Panc1 (cell line): ENCODE measurements at regions not wholly inside any gene's neighbourhood (a gene's known extent, or its start where the extent isn't known, plus 50 kb on each side); places are given as distances from the start of the nearest gene placed in this dataset.

Experiments used
- ATAC-seq: fragments of 200-7000 bp; cut with Tn5 transposase; 2 replicates; pipeline ENCODE4 v1.9.1; 2020; ENCODE audit warnings: mild to moderate bottlenecking, moderate library complexity
- BruUV-seq: library from RNA; stranded (reverse); fragments of 400-500 nt; replicated peaks from 2 replicates; lab custom pipeline; 2021; lab: Mats Ljungman, UMichigan
- CTCF ChIA-PET: fragments of 300-600 bp; sonication (Branson Sonifier 250); formaldehyde crosslinking; loops from one replicate; lab custom pipeline; 2022; ENCODE audit warnings: antibody characterized with exemption; lab: Charles Lee
- POLR2A ChIA-PET: fragments of 300-600 bp; sonication (Branson Sonifier 250); formaldehyde crosslinking; loops from one replicate; lab custom pipeline; 2022; ENCODE audit warnings: antibody characterized with exemption; lab: Charles Lee
- DNase-seq: peaks from one replicate; pipeline ENCODE4 v3.0.0-alpha.2; 2010; ENCODE audit warnings: low read depth, low spot score
- H3K27ac ChIP-seq: 2 replicates; pipeline ENCODE4 v1.5.1; 2011; ENCODE audit warnings: mild to moderate bottlenecking, low read length, inconsistent platforms
- H3K27me3 ChIP-seq: fragments of 200-500 bp; sonication (Bioruptor generic); 2 replicates; pipeline ENCODE4 v1.6.0; 2014; ENCODE audit warnings: low read length, inconsistent platforms; ENCODE audit not compliant: control insufficient read depth, insufficient read depth
- H3K36me3 ChIP-seq: fragments of 200-500 bp; sonication (Bioruptor generic); 2 replicates; pipeline ENCODE4 v1.5.1; 2014; ENCODE audit warnings: inconsistent platforms, mild to moderate bottlenecking, low read length, moderate library complexity; ENCODE audit not compliant: control insufficient read depth, insufficient read depth
- H3K4me1 ChIP-seq: 2 replicates; pipeline ENCODE4 v1.5.1; 2011; ENCODE audit warnings: inconsistent platforms, mild to moderate bottlenecking, low read length, moderate library complexity; ENCODE audit not compliant: control insufficient read depth, insufficient read depth
- H3K4me3 ChIP-seq, 2 experiments: 2 replicates each; pipeline ENCODE4 v1.5.1; 2011 to 2012; ENCODE audit warnings: low read depth in 2 of 2, low read length in 2 of 2, mild to moderate bottlenecking in 2 of 2, inconsistent platforms in 1 of 2, moderate library complexity in 1 of 2
- H3K9me3 ChIP-seq: fragments of 200-500 bp; sonication (Bioruptor generic); 2 replicates; pipeline ENCODE4 v1.5.1; 2014; ENCODE audit warnings: low read depth, mild to moderate bottlenecking, inconsistent platforms, low read length, moderate library complexity; ENCODE audit not compliant: control insufficient read depth, insufficient read depth
- POLR2AphosphoS5 ChIP-seq: IDR thresholded peaks from 2 replicates; pipeline ENCODE4 v1.6.1; 2012; ENCODE audit warnings: mild to moderate bottlenecking, low read depth, low read length, moderate library complexity
- SIN3A ChIP-seq: IDR thresholded peaks from 2 replicates; pipeline ENCODE4 v1.6.1; 2012; ENCODE audit warnings: low read depth, mild to moderate bottlenecking, low read length, moderate library complexity, borderline replicate concordance; ENCODE audit not compliant: insufficient read depth
- TCF7L2 ChIP-seq: IDR thresholded peaks from 2 replicates; pipeline ENCODE4 v1.6.1; 2011; ENCODE audit warnings: mild to moderate bottlenecking, low read depth, low read length, inconsistent platforms
- in situ Hi-C: cut with HindIII; loops from 2 replicates; pipeline ENCODE4 v1.10.0; 2016; ENCODE audit warnings: low sequenced_read_pairs, low pct_unique_long_range_greater_than_20kb
- intact Hi-C: fragments of 100-400 bp; cut with micrococcal nuclease; formaldehyde crosslinking; loops from one replicate; pipeline ENCODE4 v1.10.0; 2022; ENCODE audit not compliant: unreplicated experiment
- TF ChIP-seq, protein P1 (sequence below), 2 experiments: IDR thresholded peaks; 2 replicates each; pipeline ENCODE4 v1.6.1; 2011 to 2012; ENCODE audit warnings: low read depth in 2 of 2, control low read depth in 1 of 2, low read length in 1 of 2, mild to moderate bottlenecking in 1 of 2, moderate library complexity in 1 of 2; ENCODE audit not compliant: insufficient read depth in 1 of 2
- TF ChIP-seq, protein P2 (sequence below): fragments of 450-650 bp; IDR thresholded peaks from 2 replicates; pipeline ENCODE4 v1.5.1; 2017; ENCODE audit warnings: mild to moderate bottlenecking

DNA sequence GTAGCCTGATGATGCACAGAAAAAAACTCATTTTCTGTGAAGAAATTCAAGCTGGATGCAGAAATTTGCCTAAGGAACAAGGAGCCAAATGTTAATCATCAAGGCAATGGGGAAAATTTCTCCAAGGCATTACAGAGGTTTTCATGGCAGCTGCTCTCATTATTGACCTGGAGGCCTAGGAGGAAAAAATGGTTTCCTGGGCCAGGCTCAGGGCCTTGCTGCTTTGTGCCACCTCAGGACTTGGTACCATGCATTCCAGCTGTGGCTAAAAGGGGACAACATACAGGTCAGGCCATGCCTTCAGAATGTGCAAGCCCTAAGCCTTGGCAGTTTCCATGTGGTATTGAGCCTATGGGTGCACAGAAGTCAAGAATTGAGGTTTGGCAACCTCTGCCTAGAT, 1320.1 kb upstream of the MIR17HG start:
- no peak for ATAC-seq
- Histone ChIP-seq H3K27ac (no peak overlapping the region), H3K4me1 (no peaks in the 10 kb centered on the region), H3K4me3 (no peak overlapping the region), H3K9me3 (no peaks in the 10 kb centered on the region), H3K27me3 (no peaks in the 10 kb centered on the region), H3K36me3 (no peaks in the 10 kb centered on the region)
- ChIA-PET POLR2A (no interaction called here), CTCF (no interaction called here)
- in situ Hi-C loops, result no loop called here
- DNase-seq, result no peak
- BruUV-seq, result no TSS peak
- intact Hi-C loops, result no loop called here
- TF ChIP-seq, protein P1, sequence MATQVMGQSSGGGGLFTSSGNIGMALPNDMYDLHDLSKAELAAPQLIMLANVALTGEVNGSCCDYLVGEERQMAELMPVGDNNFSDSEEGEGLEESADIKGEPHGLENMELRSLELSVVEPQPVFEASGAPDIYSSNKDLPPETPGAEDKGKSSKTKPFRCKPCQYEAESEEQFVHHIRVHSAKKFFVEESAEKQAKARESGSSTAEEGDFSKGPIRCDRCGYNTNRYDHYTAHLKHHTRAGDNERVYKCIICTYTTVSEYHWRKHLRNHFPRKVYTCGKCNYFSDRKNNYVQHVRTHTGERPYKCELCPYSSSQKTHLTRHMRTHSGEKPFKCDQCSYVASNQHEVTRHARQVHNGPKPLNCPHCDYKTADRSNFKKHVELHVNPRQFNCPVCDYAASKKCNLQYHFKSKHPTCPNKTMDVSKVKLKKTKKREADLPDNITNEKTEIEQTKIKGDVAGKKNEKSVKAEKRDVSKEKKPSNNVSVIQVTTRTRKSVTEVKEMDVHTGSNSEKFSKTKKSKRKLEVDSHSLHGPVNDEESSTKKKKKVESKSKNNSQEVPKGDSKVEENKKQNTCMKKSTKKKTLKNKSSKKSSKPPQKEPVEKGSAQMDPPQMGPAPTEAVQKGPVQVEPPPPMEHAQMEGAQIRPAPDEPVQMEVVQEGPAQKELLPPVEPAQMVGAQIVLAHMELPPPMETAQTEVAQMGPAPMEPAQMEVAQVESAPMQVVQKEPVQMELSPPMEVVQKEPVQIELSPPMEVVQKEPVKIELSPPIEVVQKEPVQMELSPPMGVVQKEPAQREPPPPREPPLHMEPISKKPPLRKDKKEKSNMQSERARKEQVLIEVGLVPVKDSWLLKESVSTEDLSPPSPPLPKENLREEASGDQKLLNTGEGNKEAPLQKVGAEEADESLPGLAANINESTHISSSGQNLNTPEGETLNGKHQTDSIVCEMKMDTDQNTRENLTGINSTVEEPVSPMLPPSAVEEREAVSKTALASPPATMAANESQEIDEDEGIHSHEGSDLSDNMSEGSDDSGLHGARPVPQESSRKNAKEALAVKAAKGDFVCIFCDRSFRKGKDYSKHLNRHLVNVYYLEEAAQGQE (IDR thresholded peaks at IDR 0.05; ENCODE audit: insufficient read depth in 1 of 2, low read depth in 2 of 2, low read length in 1 of 2), result no peak
- TF ChIP-seq, protein P2, sequence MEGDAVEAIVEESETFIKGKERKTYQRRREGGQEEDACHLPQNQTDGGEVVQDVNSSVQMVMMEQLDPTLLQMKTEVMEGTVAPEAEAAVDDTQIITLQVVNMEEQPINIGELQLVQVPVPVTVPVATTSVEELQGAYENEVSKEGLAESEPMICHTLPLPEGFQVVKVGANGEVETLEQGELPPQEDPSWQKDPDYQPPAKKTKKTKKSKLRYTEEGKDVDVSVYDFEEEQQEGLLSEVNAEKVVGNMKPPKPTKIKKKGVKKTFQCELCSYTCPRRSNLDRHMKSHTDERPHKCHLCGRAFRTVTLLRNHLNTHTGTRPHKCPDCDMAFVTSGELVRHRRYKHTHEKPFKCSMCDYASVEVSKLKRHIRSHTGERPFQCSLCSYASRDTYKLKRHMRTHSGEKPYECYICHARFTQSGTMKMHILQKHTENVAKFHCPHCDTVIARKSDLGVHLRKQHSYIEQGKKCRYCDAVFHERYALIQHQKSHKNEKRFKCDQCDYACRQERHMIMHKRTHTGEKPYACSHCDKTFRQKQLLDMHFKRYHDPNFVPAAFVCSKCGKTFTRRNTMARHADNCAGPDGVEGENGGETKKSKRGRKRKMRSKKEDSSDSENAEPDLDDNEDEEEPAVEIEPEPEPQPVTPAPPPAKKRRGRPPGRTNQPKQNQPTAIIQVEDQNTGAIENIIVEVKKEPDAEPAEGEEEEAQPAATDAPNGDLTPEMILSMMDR, result no peak
- TF ChIP-seq SIN3A, result no peak

DNA sequence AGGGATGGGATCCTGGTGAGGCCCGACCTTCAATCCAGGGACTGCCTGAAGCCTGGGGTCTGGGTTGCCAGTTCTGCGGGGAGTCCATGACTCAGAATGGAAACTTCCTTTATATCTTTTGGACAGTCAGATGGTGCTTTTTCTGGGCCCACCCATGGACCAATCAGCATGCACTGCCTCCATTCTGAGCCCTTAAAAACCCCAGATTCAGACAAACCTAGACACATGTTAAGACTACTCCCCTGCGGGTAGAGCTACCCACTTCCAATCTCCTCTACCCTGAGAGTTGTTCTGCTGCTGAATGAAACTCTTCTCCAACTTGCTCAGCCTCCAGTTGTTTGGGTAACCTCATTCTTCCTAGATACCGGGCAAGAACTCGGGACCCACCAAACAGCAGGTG, 1315.2 kb upstream of the MIR17HG start:
- intact Hi-C loops, result no loop called here
- DNase-seq, result no peak
- H3K36me3 ChIP-seq, result no peaks in the 10 kb centered on the region
- H3K9me3 ChIP-seq, result no peaks in the 10 kb centered on the region
- ATAC-seq, result no peak
- no peak overlapping the region for H3K4me3 ChIP-seq
- H3K4me1 ChIP-seq, result no peaks in the 10 kb centered on the region
- POLR2A ChIA-PET, result no interaction called here
- TF ChIP-seq TCF7L2, result no peak
- TF ChIP-seq POLR2AphosphoS5, result no peak
- TF ChIP-seq SIN3A, result no peak
- TF ChIP-seq, protein P2, result no peak
- TF ChIP-seq, protein P1 (IDR thresholded peaks at IDR 0.05; ENCODE audit: insufficient read depth in 1 of 2, low read depth in 2 of 2, low read length in 1 of 2), result no peak
- in situ Hi-C loops, result no loop called here
- CTCF ChIA-PET, result no interaction called here
- H3K27ac ChIP-seq, result no peak overlapping the region
- no peaks in the 10 kb centered on the region for H3K27me3 ChIP-seq
- no TSS peak for BruUV-seq
